ENCODE measurements at regions not wholly inside any gene's neighbourhood (a gene's known extent, or its start where the extent isn't known, plus 50 kb on each side); places are given as distances from the start of the nearest gene placed in this dataset.
"Not testable (repeated sequence)": the region's sequence is repeated elsewhere in the genome, so short reads cannot be mapped to it uniquely, and the experiment has no call there.

DNA sequence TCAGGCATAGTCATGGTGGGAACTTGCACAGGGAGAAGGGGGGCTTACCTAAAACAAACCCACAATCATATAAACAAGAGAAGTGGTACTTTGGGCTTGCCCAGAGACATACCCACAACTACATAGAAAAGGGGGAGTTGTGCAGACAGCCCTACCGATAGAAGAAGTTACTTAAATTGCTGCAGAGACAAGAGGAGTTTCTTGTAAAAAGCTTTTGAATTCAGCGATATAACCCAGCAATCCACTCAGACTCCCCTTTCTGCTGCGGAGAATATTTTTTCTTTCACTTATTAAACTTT, 164.0 kb upstream of the ETV3 start:
- BruUV-seq (replicated peaks): no TSS peak
- intact Hi-C loops (cut with micrococcal nuclease; ENCODE audit: unreplicated experiment): no loop called here
- no peaks in the 10 kb centered on the region for H3K9me3 ChIP-seq (ENCODE audit: control insufficient read depth, insufficient read depth, low read depth, low read length)
- no peak for DNase-seq (ENCODE audit: low read depth, low spot score)
- no peaks in the 10 kb centered on the region for H3K4me1 ChIP-seq (ENCODE audit: control insufficient read depth, insufficient read depth, low read length)
- TF ChIP-seq SIN3A (IDR thresholded peaks at IDR 0.05; ENCODE audit: borderline replicate concordance, insufficient read depth, low read depth, low read length) (no peak), POLR2AphosphoS5 (IDR thresholded peaks at IDR 0.05; ENCODE audit: low read depth, low read length) (no peak), TCF7L2 (IDR thresholded peaks at IDR 0.05; ENCODE audit: low read depth, low read length) (no peak)
- TF ChIP-seq, protein P1, sequence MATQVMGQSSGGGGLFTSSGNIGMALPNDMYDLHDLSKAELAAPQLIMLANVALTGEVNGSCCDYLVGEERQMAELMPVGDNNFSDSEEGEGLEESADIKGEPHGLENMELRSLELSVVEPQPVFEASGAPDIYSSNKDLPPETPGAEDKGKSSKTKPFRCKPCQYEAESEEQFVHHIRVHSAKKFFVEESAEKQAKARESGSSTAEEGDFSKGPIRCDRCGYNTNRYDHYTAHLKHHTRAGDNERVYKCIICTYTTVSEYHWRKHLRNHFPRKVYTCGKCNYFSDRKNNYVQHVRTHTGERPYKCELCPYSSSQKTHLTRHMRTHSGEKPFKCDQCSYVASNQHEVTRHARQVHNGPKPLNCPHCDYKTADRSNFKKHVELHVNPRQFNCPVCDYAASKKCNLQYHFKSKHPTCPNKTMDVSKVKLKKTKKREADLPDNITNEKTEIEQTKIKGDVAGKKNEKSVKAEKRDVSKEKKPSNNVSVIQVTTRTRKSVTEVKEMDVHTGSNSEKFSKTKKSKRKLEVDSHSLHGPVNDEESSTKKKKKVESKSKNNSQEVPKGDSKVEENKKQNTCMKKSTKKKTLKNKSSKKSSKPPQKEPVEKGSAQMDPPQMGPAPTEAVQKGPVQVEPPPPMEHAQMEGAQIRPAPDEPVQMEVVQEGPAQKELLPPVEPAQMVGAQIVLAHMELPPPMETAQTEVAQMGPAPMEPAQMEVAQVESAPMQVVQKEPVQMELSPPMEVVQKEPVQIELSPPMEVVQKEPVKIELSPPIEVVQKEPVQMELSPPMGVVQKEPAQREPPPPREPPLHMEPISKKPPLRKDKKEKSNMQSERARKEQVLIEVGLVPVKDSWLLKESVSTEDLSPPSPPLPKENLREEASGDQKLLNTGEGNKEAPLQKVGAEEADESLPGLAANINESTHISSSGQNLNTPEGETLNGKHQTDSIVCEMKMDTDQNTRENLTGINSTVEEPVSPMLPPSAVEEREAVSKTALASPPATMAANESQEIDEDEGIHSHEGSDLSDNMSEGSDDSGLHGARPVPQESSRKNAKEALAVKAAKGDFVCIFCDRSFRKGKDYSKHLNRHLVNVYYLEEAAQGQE (IDR thresholded peaks at IDR 0.05; ENCODE audit: insufficient read depth in 1 of 2, low read depth in 2 of 2, low read length in 1 of 2): no peak
- TF ChIP-seq, protein P2, sequence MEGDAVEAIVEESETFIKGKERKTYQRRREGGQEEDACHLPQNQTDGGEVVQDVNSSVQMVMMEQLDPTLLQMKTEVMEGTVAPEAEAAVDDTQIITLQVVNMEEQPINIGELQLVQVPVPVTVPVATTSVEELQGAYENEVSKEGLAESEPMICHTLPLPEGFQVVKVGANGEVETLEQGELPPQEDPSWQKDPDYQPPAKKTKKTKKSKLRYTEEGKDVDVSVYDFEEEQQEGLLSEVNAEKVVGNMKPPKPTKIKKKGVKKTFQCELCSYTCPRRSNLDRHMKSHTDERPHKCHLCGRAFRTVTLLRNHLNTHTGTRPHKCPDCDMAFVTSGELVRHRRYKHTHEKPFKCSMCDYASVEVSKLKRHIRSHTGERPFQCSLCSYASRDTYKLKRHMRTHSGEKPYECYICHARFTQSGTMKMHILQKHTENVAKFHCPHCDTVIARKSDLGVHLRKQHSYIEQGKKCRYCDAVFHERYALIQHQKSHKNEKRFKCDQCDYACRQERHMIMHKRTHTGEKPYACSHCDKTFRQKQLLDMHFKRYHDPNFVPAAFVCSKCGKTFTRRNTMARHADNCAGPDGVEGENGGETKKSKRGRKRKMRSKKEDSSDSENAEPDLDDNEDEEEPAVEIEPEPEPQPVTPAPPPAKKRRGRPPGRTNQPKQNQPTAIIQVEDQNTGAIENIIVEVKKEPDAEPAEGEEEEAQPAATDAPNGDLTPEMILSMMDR (IDR thresholded peaks at IDR 0.05): no peak
- no peak for ATAC-seq
- in situ Hi-C loops (cut with HindIII; ENCODE audit: low pct_unique_long_range_greater_than_20kb, low sequenced_read_pairs): no loop called here
- peaks cover 7% of the 10 kb centered on the region for H3K27me3 ChIP-seq (ENCODE audit: control insufficient read depth, insufficient read depth, low read length)
- ChIA-PET POLR2A (no interaction called here), CTCF (no interaction called here)
- H3K4me3 ChIP-seq (ENCODE audit: low read depth in 2 of 2, low read length in 2 of 2): no peak overlapping the region
- no peak overlapping the region for H3K27ac ChIP-seq (ENCODE audit: low read length)
- H3K36me3 ChIP-seq (ENCODE audit: control insufficient read depth, insufficient read depth, low read length): no peaks in the 10 kb centered on the region

DNA sequence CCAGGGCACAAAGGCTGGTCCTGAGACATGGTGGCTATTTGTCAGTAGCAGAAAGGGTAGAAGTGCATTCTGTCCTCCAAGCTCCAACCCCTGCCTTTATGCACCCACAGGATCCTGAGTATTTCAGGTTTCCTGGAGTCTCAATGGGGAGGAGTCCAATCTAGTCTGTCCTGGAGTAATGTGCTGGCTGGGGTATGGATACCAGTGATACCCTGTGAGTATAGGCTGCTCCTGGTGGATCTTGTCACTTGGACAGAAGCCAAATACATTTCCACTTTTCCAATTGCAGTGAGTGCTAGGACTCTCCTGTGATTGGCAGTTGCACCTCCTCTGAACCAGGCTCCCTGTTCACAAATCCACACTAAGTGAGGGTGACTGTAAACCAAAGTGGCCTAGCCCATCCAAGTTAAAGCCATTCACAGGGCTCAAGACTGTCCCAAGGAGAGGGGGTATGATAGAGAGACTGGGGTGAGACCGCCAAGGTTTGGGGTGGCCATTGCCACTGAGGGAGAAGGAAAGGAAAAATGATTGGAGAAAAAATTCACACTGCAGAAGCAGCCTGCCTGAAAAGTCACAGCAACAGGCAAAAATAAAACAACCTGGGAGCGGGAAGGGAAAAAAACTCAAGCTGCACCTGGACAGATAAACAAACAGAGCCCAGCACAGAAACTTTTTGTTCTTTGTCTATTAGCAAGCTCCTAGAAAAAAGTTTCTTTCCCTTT, 163.4 kb upstream of the ETV3 start:
- ATAC-seq (no peak), DNase-seq (ENCODE audit: low read depth, low spot score) (no peak)
- peaks cover 7% of the 10 kb centered on the region for H3K27me3 ChIP-seq (ENCODE audit: control insufficient read depth, insufficient read depth, low read length)
- H3K4me3 ChIP-seq (ENCODE audit: low read depth in 2 of 2, low read length in 2 of 2): no peak overlapping the region
- POLR2A ChIA-PET: no interaction called here
- no peaks in the 10 kb centered on the region for H3K9me3 ChIP-seq (ENCODE audit: control insufficient read depth, insufficient read depth, low read depth, low read length)
- in situ Hi-C loops (cut with HindIII; ENCODE audit: low pct_unique_long_range_greater_than_20kb, low sequenced_read_pairs): no loop called here
- H3K4me1 ChIP-seq (ENCODE audit: control insufficient read depth, insufficient read depth, low read length): no peaks in the 10 kb centered on the region
- CTCF ChIA-PET: no interaction called here
- BruUV-seq (replicated peaks): no TSS peak
- no peaks in the 10 kb centered on the region for H3K36me3 ChIP-seq (ENCODE audit: control insufficient read depth, insufficient read depth, low read length)
- intact Hi-C loops (cut with micrococcal nuclease; ENCODE audit: unreplicated experiment): no loop called here
- TF ChIP-seq SIN3A (IDR thresholded peaks at IDR 0.05; ENCODE audit: borderline replicate concordance, insufficient read depth, low read depth, low read length) (no peak), POLR2AphosphoS5 (IDR thresholded peaks at IDR 0.05; ENCODE audit: low read depth, low read length) (no peak), TCF7L2 (IDR thresholded peaks at IDR 0.05; ENCODE audit: low read depth, low read length) (no peak)
- TF ChIP-seq, protein P2 (IDR thresholded peaks at IDR 0.05): no peak
- TF ChIP-seq, protein P1 (IDR thresholded peaks at IDR 0.05; ENCODE audit: insufficient read depth in 1 of 2, low read depth in 2 of 2, low read length in 1 of 2): no peak
- no peak overlapping the region for H3K27ac ChIP-seq (ENCODE audit: low read length)

DNA sequence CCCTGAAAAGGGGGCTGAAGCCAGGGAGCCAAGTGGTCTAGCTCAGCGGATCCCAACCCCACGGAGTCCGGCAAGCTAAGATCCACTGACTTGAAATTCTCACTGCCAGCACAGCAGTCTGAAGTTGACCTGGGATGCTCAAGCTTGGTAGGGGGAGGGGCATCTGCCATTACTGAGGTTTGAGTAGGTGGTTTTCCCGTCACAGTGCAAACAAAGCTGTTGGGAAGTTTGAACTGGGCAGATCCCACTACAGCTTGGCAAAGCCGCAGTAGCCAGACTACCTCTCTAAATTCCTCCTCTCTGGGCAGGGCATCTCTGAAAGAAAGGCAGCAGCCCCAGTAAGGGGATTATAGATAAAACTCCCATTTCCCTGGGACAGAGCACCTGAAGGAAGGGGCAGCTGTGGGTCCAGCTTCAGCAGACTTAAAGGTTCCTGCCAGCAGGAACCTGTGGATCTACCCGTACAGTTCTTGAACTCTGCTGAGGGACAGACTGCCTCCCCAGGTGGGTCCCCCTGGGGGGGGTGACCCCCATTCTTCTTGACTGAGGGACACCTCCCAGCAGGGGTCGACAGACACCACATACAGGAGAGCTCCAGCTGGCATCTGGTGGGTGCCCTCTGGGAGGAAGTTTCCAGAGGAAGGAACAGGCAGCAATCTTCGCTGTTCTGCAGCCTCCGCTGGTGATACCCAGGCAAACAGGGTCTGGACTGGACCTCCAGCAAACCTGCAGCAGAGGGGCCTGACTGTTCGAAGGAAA, 156.4 kb upstream of the ETV3 start:
- BruUV-seq (replicated peaks); H3K4me1 ChIP-seq (ENCODE audit: control insufficient read depth, insufficient read depth, low read length); H3K9me3 ChIP-seq (ENCODE audit: control insufficient read depth, insufficient read depth, low read depth, low read length); H3K36me3 ChIP-seq (ENCODE audit: control insufficient read depth, insufficient read depth, low read length); H3K4me3 ChIP-seq (ENCODE audit: low read depth in 2 of 2, low read length in 2 of 2); H3K27ac ChIP-seq (ENCODE audit: low read length); DNase-seq (ENCODE audit: low read depth, low spot score); ATAC-seq; intact Hi-C loops (cut with micrococcal nuclease; ENCODE audit: unreplicated experiment); CTCF ChIA-PET; POLR2A ChIA-PET; H3K27me3 ChIP-seq (ENCODE audit: control insufficient read depth, insufficient read depth, low read length); in situ Hi-C loops (cut with HindIII; ENCODE audit: low pct_unique_long_range_greater_than_20kb, low sequenced_read_pairs): not testable (repeated sequence)
